ENCODE measurements at regions not wholly inside any gene's neighbourhood (a gene's known extent, or its start where the extent isn't known, plus 50 kb on each side); places are given as distances from the start of the nearest gene placed in this dataset.

DNA sequence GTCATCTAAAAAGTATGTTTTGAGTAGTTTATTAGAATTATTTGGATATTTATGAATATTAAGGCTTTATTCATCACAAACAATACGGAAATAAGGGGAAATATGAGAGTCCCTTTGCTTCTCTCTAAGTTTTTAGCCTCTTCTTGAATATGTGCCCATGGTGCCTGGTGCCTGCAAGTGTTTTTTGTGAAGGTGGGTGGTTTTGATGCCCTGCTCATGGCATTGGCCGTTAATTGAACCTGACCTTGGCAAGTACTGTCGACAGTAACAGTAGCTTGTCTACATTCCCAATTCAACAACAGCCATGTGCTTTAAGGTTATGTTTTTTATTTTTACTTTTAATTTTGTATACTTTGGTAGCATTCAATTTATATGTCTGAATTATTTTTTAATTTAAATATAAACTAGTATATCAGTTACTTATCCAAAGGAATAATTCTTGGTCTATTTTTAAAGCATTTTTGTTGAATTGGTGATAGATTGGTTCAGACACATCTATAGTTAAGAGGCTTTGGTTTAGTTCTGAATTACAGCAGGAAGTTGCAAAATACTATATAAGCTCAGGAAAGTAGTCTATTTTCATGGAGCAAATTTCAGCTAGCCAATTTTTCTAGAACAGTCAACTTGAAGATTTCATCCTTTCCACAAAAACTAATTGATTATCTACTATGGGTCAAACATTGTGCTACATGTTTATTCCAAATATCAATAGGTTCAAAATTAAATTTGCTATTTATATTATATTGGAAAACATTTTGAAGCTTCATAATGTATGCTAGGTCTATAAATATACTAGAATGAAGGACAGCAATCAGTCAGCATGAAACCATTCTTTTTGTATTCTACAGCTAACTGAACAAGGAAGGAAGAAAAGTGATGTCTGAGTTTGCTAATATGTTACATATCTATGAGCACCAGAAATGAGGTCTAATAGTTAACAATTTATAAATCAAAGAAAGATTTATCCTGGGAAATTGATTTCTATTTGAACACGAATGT lies 184.4 kb downstream of the MRPL39 start:
- DNase-seq = no peak

DNA sequence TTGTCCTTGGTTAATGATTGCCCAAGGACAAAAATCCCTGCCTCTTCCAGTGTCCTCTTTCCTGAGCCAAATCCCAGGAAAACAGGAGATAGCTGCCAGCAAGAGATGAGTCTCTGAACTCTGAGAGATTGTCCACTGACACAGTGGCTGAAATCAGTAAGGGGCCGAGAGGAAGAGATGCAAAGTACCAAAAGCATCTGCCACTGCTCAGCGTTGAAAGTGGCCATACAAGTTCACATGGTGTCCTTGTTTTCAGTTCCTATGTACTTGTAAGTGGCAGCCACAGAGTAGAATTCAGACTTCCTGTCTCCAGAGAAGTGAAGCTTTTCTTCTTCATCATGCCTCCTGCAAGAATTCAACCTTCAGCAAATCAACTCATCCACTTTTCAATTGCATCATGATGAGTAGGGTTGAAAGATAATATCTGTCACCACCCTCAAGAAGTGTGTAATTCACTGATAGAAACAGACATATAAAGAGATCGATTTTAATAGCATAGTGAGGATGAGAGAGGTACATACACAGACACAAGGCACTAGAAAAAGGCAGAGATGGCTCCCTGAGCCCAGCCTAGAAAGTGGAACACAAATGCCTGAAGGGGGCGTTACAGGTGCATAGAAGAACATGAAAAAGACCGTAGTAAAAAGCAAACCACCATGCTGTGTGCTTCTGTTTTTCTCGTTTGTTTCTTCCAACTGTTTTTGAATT lies 185.8 kb downstream of the MRPL39 start:
- peak; percentile 45 for DNase-seq

DNA sequence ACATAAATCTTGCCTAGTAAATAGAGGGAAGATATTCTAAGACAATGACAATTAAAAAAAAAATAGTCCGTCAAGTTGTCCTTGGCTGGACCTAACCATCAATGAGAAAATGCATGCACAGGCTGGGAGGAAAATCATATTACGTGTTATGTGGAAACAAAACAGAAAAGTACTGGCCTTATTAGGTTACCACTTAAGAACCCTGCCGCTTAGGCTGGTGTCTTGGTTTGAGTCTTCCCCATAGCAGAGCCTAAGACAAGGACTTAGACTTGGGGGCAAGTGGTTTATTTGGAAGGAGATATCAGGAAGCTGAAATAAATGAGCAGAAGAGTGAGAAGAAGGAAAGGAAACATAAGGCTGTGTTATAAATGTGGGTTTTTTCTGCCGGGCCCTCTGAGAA lies 186.4 kb downstream of the MRPL39 start:
- DNase-seq = no peak

DNA sequence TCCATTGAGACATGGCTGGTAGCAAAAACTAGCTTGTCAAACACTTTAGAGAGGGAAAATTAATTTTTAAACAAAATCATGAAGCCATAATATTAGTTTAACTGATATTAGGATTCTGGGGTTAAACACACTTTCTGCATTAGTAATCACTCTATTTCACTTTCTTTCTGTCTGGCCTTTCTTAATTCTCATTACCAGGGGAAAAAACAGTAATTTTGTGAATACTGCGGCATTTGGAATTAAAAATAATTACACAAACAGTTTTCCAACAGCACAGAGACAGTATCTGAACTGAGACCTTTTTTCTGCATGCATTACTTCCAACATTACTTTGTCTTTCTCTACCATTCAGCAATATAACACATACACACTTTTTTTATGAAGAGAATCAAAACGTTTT lies 190.6 kb downstream of the MRPL39 start:
- no peak for DNase-seq

DNA sequence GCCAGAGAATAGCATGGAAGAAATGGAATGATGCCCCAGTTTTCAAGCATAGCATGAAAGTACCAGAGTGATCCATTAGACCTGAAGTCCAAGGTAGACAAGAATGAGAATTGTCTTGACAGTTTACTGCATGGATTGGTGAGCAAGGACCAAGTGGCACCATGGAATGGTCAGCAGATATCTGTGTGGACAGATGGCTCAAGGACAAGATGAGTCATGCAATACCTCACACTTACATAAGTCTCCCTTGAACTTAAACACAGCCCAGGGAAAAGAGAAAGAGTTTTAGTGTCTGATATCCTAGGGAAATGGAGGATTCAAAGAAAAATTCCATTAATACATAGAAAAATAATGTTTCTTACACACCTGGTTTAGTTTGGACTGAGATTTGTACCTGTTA lies 195.2 kb downstream of the MRPL39 start:
- no peak for DNase-seq

DNA sequence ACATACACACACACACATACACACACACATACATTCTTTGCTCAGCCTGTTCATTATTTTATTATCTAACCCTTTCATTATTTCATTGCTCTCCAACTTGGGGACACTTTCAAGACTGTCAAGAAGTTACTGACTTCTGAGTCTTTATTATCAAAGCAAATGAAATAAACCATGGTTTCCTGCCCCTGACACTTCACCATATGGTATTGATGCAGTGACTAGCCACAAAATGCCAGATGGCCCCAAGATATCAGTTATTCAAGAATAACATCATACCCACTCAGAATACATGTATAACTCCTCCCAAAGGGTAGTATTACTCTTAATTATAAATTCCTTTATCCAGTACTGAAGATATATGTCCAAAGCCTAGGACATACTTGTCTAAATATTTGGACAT lies 197.3 kb downstream of the MRPL39 start:
- DNase-seq = no peak

DNA sequence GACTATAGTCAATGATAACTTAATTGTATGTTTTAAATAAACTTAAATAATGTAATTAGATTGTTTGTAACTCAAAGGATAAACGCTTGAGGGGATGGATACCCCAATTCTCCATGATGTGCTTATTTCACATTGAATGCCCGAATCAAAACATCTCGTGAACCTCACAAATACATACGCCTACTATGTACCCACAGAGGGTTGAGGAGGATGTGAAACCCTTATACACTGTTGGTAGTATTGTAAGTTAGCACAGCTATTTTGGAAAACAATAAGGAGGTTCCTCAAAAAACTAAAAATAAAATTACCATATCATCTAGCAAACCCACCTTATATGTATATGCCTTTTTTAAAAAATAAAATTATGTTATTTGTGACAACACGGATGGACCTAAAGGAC lies 198.6 kb downstream of the MRPL39 start:
- no peak for DNase-seq

DNA sequence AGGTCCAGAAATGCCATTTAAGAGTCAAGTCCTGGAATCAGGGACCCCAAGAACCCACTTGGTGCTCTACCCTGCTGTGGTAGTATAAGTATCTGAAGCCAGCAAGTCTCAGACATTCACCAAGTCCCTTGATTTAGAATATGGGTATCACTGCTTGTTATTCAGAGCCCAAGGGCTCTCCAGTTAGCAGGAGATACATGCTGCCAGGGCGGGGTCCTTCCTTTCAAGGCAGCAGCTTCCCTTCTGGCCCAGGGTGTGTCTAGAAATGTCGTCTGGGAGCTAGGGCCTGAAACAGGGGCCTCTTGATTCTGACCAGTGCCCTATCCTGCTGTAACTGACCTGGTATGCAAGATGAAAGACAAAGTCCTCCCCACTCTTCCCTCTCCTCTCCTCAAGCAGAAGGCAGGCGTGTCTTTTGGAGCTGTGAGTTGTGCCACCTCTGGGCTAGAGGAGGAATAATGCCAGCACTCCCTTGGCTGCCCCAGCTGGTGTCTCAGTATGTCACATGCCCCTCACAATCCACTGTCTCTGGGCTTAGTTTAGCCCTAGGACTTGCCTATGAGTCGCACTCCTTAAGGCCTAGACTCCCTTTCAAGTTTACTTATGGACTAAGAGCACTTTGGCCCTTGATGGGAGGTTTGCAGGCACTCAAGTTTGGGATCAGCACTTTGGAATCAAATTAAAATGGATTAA lies 200.2 kb downstream of the MRPL39 start:
- DNase-seq = no peak

DNA sequence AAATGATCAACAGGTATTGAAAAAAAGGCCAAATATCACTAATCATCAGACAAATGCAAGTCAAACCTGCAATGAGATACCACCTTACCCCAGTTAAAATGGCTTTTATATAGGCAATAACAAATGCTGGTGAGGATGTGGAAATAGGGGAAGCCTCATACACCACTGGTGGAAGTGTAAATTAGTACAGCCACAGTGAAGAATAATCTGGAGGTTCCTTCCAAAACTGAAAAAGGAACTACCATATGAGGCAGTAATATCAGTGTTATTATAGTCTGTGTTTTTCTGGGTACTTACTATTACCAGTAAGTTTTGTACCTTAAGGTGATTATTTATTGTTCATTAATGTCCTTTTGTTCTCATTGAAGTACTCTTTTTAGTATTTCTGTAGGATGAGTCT lies 201.3 kb downstream of the MRPL39 start:
- no peak for DNase-seq

DNA sequence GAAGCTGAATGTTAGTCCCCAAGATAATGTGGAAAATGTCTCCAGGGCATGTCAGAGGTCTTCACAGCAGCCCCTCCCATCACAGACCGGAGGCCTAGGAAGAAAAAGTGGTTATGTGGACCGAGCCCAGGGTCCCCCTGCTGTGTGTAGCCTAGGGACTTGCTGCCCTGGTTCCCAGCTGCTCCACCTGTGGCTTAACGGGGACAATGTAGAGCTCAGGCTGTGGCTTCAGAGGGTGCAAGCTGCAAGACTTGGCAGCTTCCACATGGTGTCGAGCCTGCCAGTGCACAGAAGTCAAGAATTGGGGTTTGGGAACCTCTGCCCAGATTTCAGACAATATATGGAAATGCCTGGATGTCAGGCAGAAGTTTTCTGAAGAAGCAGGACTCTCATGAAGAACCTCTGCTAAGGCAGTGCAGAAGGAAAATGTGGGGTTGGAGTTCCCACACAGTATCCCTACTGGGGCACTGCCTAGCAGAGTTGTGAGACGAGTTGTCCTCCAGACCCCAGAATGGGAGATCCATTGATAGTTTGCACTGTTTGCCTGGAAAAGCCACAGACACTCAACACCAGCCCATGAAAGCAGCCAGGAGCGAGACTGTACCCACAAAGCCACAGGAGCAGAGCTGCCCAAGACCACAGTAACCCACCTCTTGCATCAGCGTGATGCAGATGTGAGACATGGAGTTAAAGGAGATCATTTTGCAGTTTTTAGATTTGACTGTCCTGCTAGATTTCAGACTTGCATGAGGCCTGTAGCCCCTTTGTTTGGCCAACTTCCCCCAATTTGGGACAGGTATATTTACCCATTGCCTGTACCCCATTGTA lies 204.9 kb downstream of the MRPL39 start:
- DNase-seq = no peak

DNA sequence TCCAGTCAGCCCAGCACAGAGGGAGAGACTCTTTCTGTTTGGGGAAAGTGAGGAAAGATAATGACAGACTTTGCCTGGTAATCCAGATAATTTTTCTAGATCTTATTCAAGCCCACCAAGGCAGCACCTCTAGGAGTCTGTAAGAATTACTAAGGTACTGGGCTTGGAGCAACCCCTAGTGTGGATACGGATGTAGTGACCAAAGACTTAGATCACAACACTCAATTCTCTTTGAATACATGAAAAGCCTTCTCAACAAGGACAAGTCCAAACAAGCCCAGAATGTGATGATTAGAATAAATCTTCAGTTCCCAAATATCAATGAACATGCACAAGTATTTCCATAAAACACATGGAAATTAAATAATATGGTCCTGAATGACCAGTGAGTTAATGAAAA lies 206.9 kb downstream of the MRPL39 start:
- no peak for DNase-seq

DNA sequence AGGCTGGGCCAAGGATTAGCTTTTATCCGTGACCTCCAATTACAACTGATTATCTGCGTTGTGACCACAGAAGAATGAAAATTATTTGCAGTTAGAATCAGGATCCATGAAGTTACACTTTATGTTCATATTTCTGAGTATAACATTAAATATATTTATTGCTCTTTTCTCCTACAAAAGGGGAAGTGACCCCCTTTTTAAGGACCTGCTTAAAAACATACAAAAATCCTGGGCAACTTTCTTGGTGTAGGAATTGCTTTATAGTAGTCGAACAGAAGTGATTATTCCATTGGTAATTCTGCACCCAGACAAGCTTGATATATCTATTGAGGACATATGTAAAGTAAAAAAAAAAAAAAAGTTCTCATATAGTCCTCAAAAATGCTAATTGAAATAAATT lies 208.7 kb downstream of the MRPL39 start:
- no peak for DNase-seq

DNA sequence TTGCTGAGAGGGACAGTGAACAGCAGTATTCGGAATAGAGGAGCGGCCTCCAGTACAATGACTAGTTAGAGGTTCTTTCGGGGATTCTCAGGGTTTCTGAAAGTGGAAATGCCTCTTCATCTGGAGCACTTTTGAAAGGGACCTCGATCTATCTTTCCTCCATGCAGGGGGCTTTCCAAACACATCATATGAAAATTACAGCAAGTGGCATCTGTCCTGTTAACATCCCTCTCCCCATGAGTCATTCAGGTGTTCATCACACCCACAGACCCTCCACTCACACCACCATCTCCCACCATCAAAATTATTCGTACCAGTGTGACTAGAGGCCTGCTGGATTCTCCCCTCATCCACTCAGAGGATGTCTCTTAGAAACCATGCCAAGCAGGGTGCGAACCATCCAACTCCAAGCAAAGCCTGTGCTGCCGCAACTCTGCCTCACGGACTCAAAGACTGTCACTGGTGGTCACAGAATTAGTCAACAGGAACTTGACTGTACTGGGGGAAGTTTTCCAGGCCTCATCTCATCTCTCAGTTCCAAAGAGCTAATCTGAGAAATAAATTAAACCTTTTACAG lies 211.1 kb downstream of the MRPL39 start:
- DNase-seq = no peak

DNA sequence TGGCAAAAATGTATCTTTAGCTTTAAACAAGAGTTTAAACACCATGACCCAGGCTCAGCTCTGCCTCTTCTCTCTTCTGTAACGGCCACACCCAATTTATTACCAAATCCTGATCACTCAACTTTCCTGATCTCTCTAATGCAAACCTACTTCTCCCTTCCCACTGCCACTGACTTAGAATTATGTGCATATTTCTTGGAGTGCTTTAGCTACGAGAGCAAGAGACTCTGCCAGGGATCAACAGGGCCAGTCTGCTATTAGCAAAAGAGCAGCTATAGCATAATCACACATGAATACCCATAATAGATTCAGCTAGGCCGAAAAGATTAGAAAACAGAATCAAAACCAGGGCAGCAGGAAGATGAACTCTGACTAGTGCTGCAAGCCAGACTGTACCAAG lies 215.5 kb downstream of the MRPL39 start:
- DNase-seq = no peak

DNA sequence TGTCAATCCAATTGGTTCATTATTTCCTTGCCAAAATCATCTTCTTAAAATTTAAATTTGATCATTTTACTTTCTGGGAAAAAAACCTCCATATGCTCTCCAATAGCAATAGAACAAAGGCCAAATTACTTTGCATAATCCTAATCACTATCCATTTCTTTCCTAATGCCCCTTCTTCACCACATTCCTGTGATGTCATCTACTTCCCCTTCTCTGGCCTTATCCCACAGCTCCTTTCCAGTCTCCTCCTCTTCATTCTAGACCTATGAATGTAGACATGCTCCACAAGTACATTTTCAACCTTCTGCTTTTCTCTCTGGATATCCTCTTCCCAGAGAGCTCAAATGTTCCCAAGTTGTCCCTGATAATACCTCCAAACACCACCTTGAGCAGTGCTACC lies 216.6 kb downstream of the MRPL39 start:
- DNase-seq = no peak

DNA sequence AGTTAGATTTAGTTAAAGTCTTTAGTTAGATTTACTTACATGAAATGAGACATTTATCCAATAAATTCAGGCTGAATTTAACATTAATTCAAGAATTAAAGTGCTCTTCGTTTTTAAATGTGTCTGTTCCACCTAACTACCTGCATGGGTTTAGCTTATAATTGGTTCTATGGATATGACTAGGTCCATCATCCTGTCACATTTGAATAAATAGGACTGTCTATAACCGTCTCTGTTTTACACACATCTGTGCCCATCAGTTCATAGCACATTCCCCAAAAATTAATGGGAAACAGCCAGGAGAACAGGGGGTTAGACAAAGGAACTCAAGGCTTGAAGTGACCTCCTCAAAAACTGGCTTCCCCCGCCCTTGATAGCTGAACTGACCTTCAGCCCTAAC lies 219.6 kb downstream of the MRPL39 start:
- DNase-seq = no peak

DNA sequence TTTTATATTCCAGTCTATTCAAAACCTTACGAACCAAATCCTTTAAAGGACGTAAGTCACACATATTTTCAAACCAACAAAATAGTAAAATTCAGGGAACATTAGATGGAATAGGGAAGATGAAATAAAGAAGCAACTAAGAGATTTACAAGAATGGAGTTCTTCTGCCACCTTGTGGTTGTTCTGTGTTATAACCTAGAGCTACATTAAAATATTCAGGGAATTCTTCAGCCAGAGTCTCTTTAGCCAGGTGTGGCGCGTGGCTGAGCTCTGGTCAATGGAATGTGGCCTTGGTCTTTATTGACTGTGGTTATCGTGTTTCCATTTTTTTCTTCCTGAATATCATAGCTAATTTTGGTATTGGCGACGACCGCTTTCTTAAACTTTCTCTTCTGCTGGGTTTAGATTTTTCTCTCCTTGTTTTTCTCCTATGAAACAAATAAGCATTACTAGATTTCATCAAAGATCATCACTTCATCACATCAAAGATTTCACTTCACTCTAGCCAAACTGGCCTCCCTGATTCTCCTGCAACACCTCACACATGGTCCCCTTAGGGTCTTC lies 221.3 kb downstream of the MRPL39 start:
- peak; percentile 32 for DNase-seq

DNA sequence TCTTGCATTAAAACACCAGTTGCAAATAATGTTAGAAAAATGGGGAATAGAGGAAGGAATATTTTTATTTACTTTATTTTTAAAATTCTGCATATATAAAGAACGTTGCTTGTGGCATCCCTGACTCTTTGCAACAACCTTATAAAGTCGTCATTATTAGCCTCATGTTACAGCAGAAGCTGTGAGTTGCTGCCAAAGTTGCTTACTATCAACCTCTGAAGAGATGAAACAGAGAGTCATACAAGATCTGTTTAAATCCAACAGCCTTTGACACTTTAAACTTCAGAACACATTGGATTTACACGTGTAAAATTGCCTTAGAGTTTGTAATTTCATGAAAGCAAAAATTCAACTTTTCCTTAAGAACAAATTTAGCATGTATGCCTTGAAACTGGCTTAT lies 221.9 kb downstream of the MRPL39 start:
- no peak for DNase-seq

DNA sequence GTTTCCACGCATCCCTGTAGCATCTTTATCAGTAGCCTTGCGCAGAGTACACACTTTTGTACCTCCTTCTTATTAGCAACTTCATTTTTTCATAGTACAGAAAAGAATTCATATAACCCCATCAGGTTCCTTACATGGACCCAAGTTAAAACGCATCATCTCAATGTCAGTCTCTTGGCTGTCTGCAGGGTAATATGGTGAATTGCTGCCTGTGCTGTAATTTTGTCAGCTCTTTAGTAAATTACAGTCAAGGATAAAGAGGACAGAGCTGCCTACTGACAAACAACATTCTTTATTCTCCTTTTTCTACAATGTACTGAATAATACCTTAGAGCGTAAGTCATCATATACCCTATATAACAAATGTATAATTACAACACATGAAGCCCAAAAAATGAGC lies 222.5 kb downstream of the MRPL39 start:
- DNase-seq = no peak

DNA sequence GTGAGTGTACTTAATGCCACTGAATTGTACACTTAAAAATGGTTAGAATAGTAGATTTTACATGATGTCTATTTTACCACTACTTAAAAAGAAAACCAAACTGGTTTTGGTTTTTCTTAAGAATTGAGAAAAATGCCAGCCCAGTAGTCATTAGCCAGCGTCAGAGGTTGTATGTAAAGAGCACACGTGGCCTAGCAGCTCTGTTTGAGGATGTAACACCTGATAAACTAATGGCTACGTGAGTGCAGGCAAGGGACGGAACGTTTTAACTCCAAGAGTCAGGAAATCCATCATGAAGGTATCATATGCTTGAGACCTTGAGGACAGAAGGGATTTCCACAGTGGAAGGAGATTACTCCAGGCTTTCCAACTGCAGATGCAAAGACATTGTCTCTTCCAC lies 223.7 kb downstream of the MRPL39 start:
- DNase-seq = no peak

DNA sequence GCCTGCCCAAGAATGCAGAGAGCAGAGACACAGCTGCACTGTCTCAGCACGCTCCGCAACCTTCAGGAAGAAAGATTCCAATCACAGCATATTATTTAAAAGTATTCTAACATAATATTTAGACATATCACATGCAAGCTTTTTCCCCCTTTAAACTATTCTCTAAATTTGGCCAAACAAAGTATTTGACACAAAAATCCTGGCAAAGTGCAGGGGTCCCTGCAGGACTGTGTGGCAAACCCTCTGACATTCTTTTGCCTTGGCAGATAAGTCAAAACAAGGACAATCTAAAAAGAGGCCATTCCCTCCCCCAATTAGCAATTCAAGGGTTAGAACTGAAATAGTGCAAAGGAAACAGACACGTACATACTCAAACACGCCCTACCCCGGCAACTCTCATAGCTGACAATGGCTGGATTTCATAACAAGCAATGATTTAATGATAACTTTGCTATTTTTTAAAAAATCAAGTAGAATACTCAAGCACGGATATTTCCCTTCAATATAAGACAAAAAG lies 225.3 kb downstream of the MRPL39 start:
- no peak for DNase-seq

DNA sequence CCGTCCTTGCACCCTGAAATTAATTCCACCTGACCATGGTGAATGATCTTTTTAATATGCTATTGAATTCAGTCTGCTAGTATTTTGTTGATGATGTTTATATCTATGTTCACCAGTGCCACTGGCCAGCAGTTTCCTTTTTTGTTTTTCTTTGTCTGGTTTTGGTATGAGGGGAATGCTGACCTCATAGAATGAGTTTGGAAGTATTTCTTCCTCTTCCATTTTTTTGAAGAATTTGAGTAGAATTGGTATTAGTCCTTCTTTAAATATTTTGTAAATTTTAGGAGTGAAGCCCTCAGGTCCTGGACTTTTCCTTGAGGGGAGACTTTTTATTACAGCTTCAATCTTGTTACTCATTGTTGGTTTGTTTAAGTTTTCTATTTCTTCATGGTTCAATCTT lies 231.6 kb downstream of the MRPL39 start:
- DNase-seq = no peak

Data from amniotic stem cell (primary cell).